K562 (cell line): ENCODE measurements at regions not wholly inside any gene's neighbourhood (a gene's known extent, or its start where the extent isn't known, plus 50 kb on each side); places are given as distances from the start of the nearest gene placed in this dataset.

Experiments used
- ATAC-seq: fragments of 200-7000 bp; cut with Tn5 transposase; 3 replicates; pipeline ENCODE4 v1.9.1; 2020; ENCODE audit warnings: moderate library complexity
- BruUV-seq: library from RNA; stranded (reverse); fragments of 400-500 nt; replicated peaks from 2 replicates; lab custom pipeline; 2021; lab: Mats Ljungman, UMichigan
- CTCF ChIA-PET: fragments of 300-600 bp; formaldehyde crosslinking; extraction: SDS; loops from one replicate; lab custom pipeline; 2021; ENCODE audit warnings: low intra/inter-chr PET ratio; lab: Yijun Ruan, JAX
- POLR2A ChIA-PET: fragments of 300-600, 350-650 bp; sonication (Branson Sonifier 250); formaldehyde crosslinking; extraction: SDS; loops from one replicate; lab custom pipeline; 2021; ENCODE audit warnings: antibody characterized with exemption, inconsistent platforms; lab: Yijun Ruan, JAX
- DNase-seq, 4 experiments: peaks; one replicate each; pipeline versions ENCODE4 v3.0.0 to v3.0.0-alpha.2; 2011 to 2018; ENCODE audit warnings: low spot score in 3 of 4, mixed read lengths in 3 of 4; ENCODE audit errors: extremely low read depth in 1 of 4
- FAIRE-seq: peaks from 2 replicates; lab custom pipeline; 2011; peaks lifted over from hg19 to GRCh38; lab: Jason Lieb, UNC
- H2AFZ ChIP-seq: 2 replicates; pipeline ENCODE4 v1.6.0; 2011; ENCODE audit warnings: low read depth, low read length, control low read depth, inconsistent platforms
- H3K27ac ChIP-seq: fragments of 200-600 bp; 3 replicates; pipeline ENCODE4 v1.8.0; 2011; ENCODE audit warnings: low read depth, mild to moderate bottlenecking, control low read depth, inconsistent platforms, low read length, moderate library complexity, mixed read lengths; ENCODE audit errors: extremely low read depth
- H3K27me3 ChIP-seq, 2 experiments: fragments of 300-600 bp in 1 of 2; 2 replicates in 1 of 2; 3 replicates in 1 of 2; pipeline versions ENCODE4 v1.6.0 to v1.8.0; 2011; ENCODE audit warnings: inconsistent platforms in 2 of 2, low read length in 2 of 2, mild to moderate bottlenecking in 1 of 2, mixed read lengths in 1 of 2, moderate library complexity in 1 of 2; ENCODE audit not compliant: control insufficient read depth in 2 of 2, insufficient read depth in 2 of 2
- H3K36me3 ChIP-seq: fragments of 300-600 bp; 3 replicates; pipeline ENCODE4 v1.8.0; 2011; ENCODE audit warnings: mild to moderate bottlenecking, low read length, inconsistent platforms; ENCODE audit not compliant: control insufficient read depth, insufficient read depth
- H3K4me1 ChIP-seq, 2 experiments: fragments of 200-600 bp in 1 of 2; replicated peaks in 1 of 2; 2 replicates in 1 of 2; 3 replicates in 1 of 2; pipeline versions ENCODE4 v1.5.1 to v1.8.0; 2011; ENCODE audit warnings: inconsistent platforms in 2 of 2, low read length in 2 of 2, mild to moderate bottlenecking in 1 of 2, mixed read lengths in 1 of 2, moderate library complexity in 1 of 2; ENCODE audit not compliant: control insufficient read depth in 2 of 2, insufficient read depth in 2 of 2
- H3K4me2 ChIP-seq: 2 replicates; pipeline ENCODE4 v1.6.1; 2011; ENCODE audit warnings: low read length, control low read depth, inconsistent platforms, mixed read lengths; ENCODE audit not compliant: insufficient read depth
- H3K4me3 ChIP-seq: fragments of 200-600 bp; sonication (generic), shearing (Covaris generic); 2 replicates; pipeline ENCODE4 v1.5.1; 2016; ENCODE audit warnings: control low read depth, inconsistent platforms
- H3K79me2 ChIP-seq: fragments of 200-600 bp; 3 replicates; pipeline ENCODE4 v1.8.0; 2011; ENCODE audit warnings: low read length, inconsistent platforms; ENCODE audit not compliant: control insufficient read depth, insufficient read depth
- H3K9ac ChIP-seq, 2 experiments: 2 replicates each; pipeline versions ENCODE4 v1.6.0 to v1.6.1; 2011; ENCODE audit warnings: low read depth in 2 of 2, low read length in 2 of 2, control low read depth in 1 of 2, inconsistent platforms in 1 of 2, mild to moderate bottlenecking in 1 of 2, mixed read lengths in 1 of 2; ENCODE audit not compliant: insufficient read depth in 1 of 2
- H3K9me1 ChIP-seq: one replicate; pipeline ENCODE4 v1.6.0; 2011; ENCODE audit warnings: inconsistent platforms, mild to moderate bottlenecking, low read length, moderate library complexity; ENCODE audit not compliant: control insufficient read depth, insufficient read depth
- H3K9me3 ChIP-seq: replicated peaks from 2 replicates; pipeline ENCODE4 v1.5.1; 2011; ENCODE audit warnings: low read depth, low read length, inconsistent platforms; ENCODE audit not compliant: control insufficient read depth, insufficient read depth
- H4K20me1 ChIP-seq: replicated peaks from 2 replicates; pipeline ENCODE4 v1.6.1; 2011; ENCODE audit warnings: low read length, inconsistent platforms, mixed read lengths; ENCODE audit not compliant: control insufficient read depth, insufficient read depth
- ELF1 ChIP-seq: fragments of 200-800 bp; sonication (Bioruptor generic); IDR thresholded peaks from 2 replicates; pipeline ENCODE4 v1.6.1; 2016; ENCODE audit warnings: missing genetic modification characterization, missing compliant biosample characterization
- HNRNPK ChIP-seq: fragments of 200-400 bp; formaldehyde crosslinking; IDR thresholded peaks from one replicate; pipeline ENCODE4 v1.6.1; 2018; ENCODE audit warnings: mild to moderate bottlenecking, low read depth, low read length; ENCODE audit not compliant: poor library complexity, severe bottlenecking
- HNRNPL ChIP-seq: fragments of 200-400 bp; formaldehyde crosslinking; IDR thresholded peaks from 2 replicates; pipeline ENCODE4 v1.6.1; 2017; ENCODE audit warnings: low read depth, mild to moderate bottlenecking, low read length
- JUN ChIP-seq, 2 experiments: sonication (generic) in 1 of 2; formaldehyde crosslinking in 1 of 2; IDR thresholded peaks; 2 replicates each; pipeline versions ENCODE4 v1.6.1 to v1.8.0; 2012 to 2022; ENCODE audit warnings: borderline replicate concordance in 2 of 2, mild to moderate bottlenecking in 2 of 2, improper control_type of control experiment in 1 of 2, low read depth in 1 of 2, low read length in 1 of 2, missing genetic modification reagents in 1 of 2
- MYC ChIP-seq, 2 experiments: fragments of 250-450 bp in 1 of 2; sonication (Bioruptor Pico) in 1 of 2; IDR thresholded peaks; 2 replicates each; pipeline versions ENCODE4 v1.5.1 to v1.6.1; 2012 to 2021; ENCODE audit warnings: low read depth in 2 of 2, borderline replicate concordance in 1 of 2, improper control_type of control experiment in 1 of 2, low read length in 1 of 2, mild to moderate bottlenecking in 1 of 2, moderate library complexity in 1 of 2
- MYNN ChIP-seq, 2 experiments: sonication (generic); formaldehyde crosslinking in 1 of 2; IDR thresholded peaks; 2 replicates each; pipeline versions ENCODE4 v1.5.0 to v1.6.1; 2016 to 2020; ENCODE audit warnings: antibody characterized with exemption in 1 of 2, missing genetic modification reagents in 1 of 2
- NFE2 ChIP-seq: IDR thresholded peaks from 2 replicates; pipeline ENCODE4 v1.6.1; 2014; ENCODE audit warnings: antibody characterized with exemption, low read depth
- POLR2B ChIP-seq: fragments of 450-650 bp; IDR thresholded peaks from 2 replicates; pipeline ENCODE4 v1.6.1; 2018; ENCODE audit warnings: low read depth; ENCODE audit not compliant: partially characterized antibody
- PRDM10 ChIP-seq: fragments of 450-650 bp; IDR thresholded peaks from 2 replicates; pipeline ENCODE4 v1.6.1; 2018; ENCODE audit not compliant: partially characterized antibody
- SMAD1 ChIP-seq: fragments of 150-350 bp; IDR thresholded peaks from 2 replicates; pipeline ENCODE4 v1.6.1; 2014; ENCODE audit warnings: low read length, low read depth; ENCODE audit not compliant: partially characterized antibody
- STAG1 ChIP-seq: sonication (generic); formaldehyde crosslinking; IDR thresholded peaks from 2 replicates; pipeline ENCODE4 v1.5.0; 2020; ENCODE audit warnings: missing genetic modification reagents, borderline replicate concordance
- TAF9B ChIP-seq: fragments of 450-650 bp; IDR thresholded peaks from 2 replicates; pipeline ENCODE4 v1.6.1; 2018; ENCODE audit warnings: mild to moderate bottlenecking; ENCODE audit not compliant: partially characterized antibody
- TOE1 ChIP-seq, 2 experiments: fragments of 450-650 bp in 1 of 2; sonication (generic) in 1 of 2; formaldehyde crosslinking in 1 of 2; IDR thresholded peaks; 2 replicates each; pipeline versions ENCODE4 v1.7.1 to v1.8.0; 2016 to 2022; ENCODE audit warnings: borderline replicate concordance in 2 of 2, mild to moderate bottlenecking in 2 of 2, antibody characterized with exemption in 1 of 2, inconsistent platforms in 1 of 2, low read depth in 1 of 2, missing genetic modification reagents in 1 of 2, moderate library complexity in 1 of 2
- ZNF134 ChIP-seq: fragments of 250-450 bp; sonication (Bioruptor Pico); conservative IDR thresholded peaks from 2 replicates; pipeline ENCODE4 v1.4.0; 2020
- ZNF444 ChIP-seq: fragments of 250-450 bp; sonication (Bioruptor Pico); IDR thresholded peaks from 2 replicates; pipeline ENCODE4 v1.4.0; 2020; ENCODE audit warnings: mild to moderate bottlenecking, moderate library complexity
- ZNF75A ChIP-seq: fragments of 450-650 bp; formaldehyde crosslinking; IDR thresholded peaks from 2 replicates; pipeline ENCODE4 v1.4.0; 2020; ENCODE audit warnings: mild to moderate bottlenecking
- WGBS: fragments of 100-300 bp; shearing (Covaris generic); methylation state at CpG from one replicate; pipeline ENCODE4 v1.1.6; 2016; ENCODE audit warnings: low coverage, mixed read lengths; ENCODE audit not compliant: insufficient coverage; ENCODE audit errors: missing lambda C conversion rate; 5-methylcytosine and 5-hydroxymethylcytosine counted together
- in situ Hi-C: fragments of 300-500 bp; cut with MboI; formaldehyde crosslinking; loops from 4 replicates; pipeline ENCODE4 v1.15.0; 2018; ENCODE audit warnings: inconsistent platforms, mixed read lengths
- intact Hi-C: fragments of 100-400 bp; cut with micrococcal nuclease; formaldehyde crosslinking; loops from 2 replicates; pipeline ENCODE4 v1.14.2; 2022

- TF ChIP-seq JUN (IDR thresholded peaks at IDR 0.05; ENCODE audit: borderline replicate concordance, low read depth, low read length): no peak
- TF ChIP-seq JUN (CRISPR knock-in tag; IDR thresholded peaks at IDR 0.05; ENCODE audit: borderline replicate concordance): no peak
- no peak for TF ChIP-seq ZNF444 (CRISPR knock-in tag)
- TF ChIP-seq SMAD1: no peak
- no peak for TF ChIP-seq STAG1 (CRISPR knock-in tag)
Observed at GRCh38 chr15:101568309-101568708, 78.8 kb upstream of the PCSK6 start (continued).

- under 1% methylated on average over 14 of the region's 14 CpGs for WGBS
- TF ChIP-seq HNRNPK: no peak
- TF ChIP-seq POLR2B: no peak
- TF ChIP-seq HNRNPL: no peak
- TF ChIP-seq ELF1 (tag): no peak
- TF ChIP-seq TAF9B: no peak
- TF ChIP-seq ZNF75A (CRISPR knock-in tag): no peak
- TF ChIP-seq MYC (IDR thresholded peaks at IDR 0.05; ENCODE audit: low read depth, low read length): no peak
- no peak for TF ChIP-seq MYC (CRISPR knock-in tag; IDR thresholded peaks at IDR 0.05; ENCODE audit: borderline replicate concordance, low read depth)
- TF ChIP-seq MYNN (IDR thresholded peaks at IDR 0.05): no peak
- TF ChIP-seq MYNN (CRISPR knock-in tag; IDR thresholded peaks at IDR 0.05): no peak
- no peak for TF ChIP-seq ZNF134 (CRISPR knock-in tag)
- no peak for TF ChIP-seq NFE2
- no peak for TF ChIP-seq TOE1 (IDR thresholded peaks at IDR 0.05; ENCODE audit: borderline replicate concordance)
- TF ChIP-seq TOE1 (CRISPR knock-in tag; IDR thresholded peaks at IDR 0.05; ENCODE audit: borderline replicate concordance, low read depth): no peak
- no peak for TF ChIP-seq PRDM10
Observed at GRCh38 chr15:101566748-101567488, 77.4 kb upstream of the PCSK6 start.

More at GRCh38 chr15:101566748-101567488, 77.4 kb upstream of the PCSK6 start:
- no peak overlapping the region for H3K9ac ChIP-seq
- no peaks in the 10 kb centered on the region for H3K4me1 ChIP-seq
- FAIRE-seq (no peak), ATAC-seq (no peak), DNase-seq (no peak)
- H3K4me2 ChIP-seq: no peak overlapping the region
- H2AFZ ChIP-seq: no peak overlapping the region
- ChIA-PET CTCF (no interaction called here), POLR2A (interaction anchor here (0.7 to 1.4 kb wide), 4 partner anchors 9 to 267 kb away, joined by 3 to 4 read pairs (median 3); no protein-coding TSS in a partner anchor)
- no peak overlapping the region for H3K4me3 ChIP-seq
- H3K9me1 ChIP-seq: no peaks in the 10 kb centered on the region
- H3K79me2 ChIP-seq: no peaks in the 10 kb centered on the region
- no TSS peak for BruUV-seq
- intact Hi-C loops: no loop called here
- H3K9me3 ChIP-seq: no peaks in the 10 kb centered on the region
- H4K20me1 ChIP-seq: no peaks in the 10 kb centered on the region
- peaks cover 47 to 65% of the 10 kb centered on the region in 2 experiments for H3K27me3 ChIP-seq
- in situ Hi-C loops: no loop called here
- no peaks in the 10 kb centered on the region for H3K36me3 ChIP-seq
- no peak overlapping the region for H3K27ac ChIP-seq
